ENCODE measurements at regions not wholly inside any gene's neighbourhood (a gene's known extent, or its start where the extent isn't known, plus 50 kb on each side); places are given as distances from the start of the nearest gene placed in this dataset.

- Histone ChIP-seq H3K4me1 (ENCODE audit: control insufficient read depth, insufficient read depth, low read length) (no peaks in the 10 kb centered on the region), H3K36me3 (ENCODE audit: control insufficient read depth in 2 of 2, insufficient read depth in 1 of 2, low read length in 2 of 2) (no peaks in the 10 kb centered on the region), H3K9me3 (ENCODE audit: control insufficient read depth, insufficient read depth, low read depth, low read length) (no peaks in the 10 kb centered on the region), H3K27ac (ENCODE audit: extremely low read depth, low read depth, low read length) (no peak overlapping the region), H3K4me3 (ENCODE audit: low read depth, low read length) (no peak overlapping the region)
- ChIA-PET CTCF (no interaction called here), POLR2A (no interaction called here)
- no peak for TF ChIP-seq ZNF701 (tag by site-specific recombination; IDR thresholded peaks at IDR 0.05)
- no peak for TF ChIP-seq ZBTB44 (tag by site-specific recombination; IDR thresholded peaks at IDR 0.05)
- TF ChIP-seq KLF16 (tag by site-specific recombination; IDR thresholded peaks at IDR 0.05): no peak
- TF ChIP-seq RBAK (tag by site-specific recombination; IDR thresholded peaks at IDR 0.05): no peak
- no peak for TF ChIP-seq ZSCAN30 (tag by site-specific recombination; IDR thresholded peaks at IDR 0.05)
- TF ChIP-seq ZNF639 (tag by site-specific recombination; IDR thresholded peaks at IDR 0.05): no peak
- no peak for TF ChIP-seq ZNF645 (tag by site-specific recombination; IDR thresholded peaks at IDR 0.05)
- no peak for TF ChIP-seq ZNF214 (tag by site-specific recombination; IDR thresholded peaks at IDR 0.05; ENCODE audit: borderline replicate concordance)
- TF ChIP-seq ZNF211 (tag by site-specific recombination; IDR thresholded peaks at IDR 0.05; ENCODE audit: low read depth): no peak
- TF ChIP-seq ZSCAN18 (tag by site-specific recombination; IDR thresholded peaks at IDR 0.05): no peak
- TF ChIP-seq ZFHX2 (tag by site-specific recombination; conservative IDR thresholded peaks at IDR 0.05): no peak
- no peak for TF ChIP-seq ZNF426 (tag by site-specific recombination; IDR thresholded peaks at IDR 0.05)
- no peak for TF ChIP-seq ZNF366 (tag by site-specific recombination; conservative IDR thresholded peaks at IDR 0.05)
- no peak for TF ChIP-seq ZNF692 (tag by site-specific recombination; IDR thresholded peaks at IDR 0.05)
- TF ChIP-seq ZNF19 (tag by site-specific recombination; IDR thresholded peaks at IDR 0.05; ENCODE audit: low read depth): no peak
These were observed 154.3 kb upstream of the BRINP1 start for GRCh38 chr9:119523508-119523907.

- ChIA-PET POLR2A (no interaction called here), CTCF (no interaction called here)
- no peaks in the 10 kb centered on the region for H3K9me3 ChIP-seq (ENCODE audit: control insufficient read depth, insufficient read depth, low read depth, low read length)
- TF ChIP-seq SP7 (tag by site-specific recombination; IDR thresholded peaks at IDR 0.05) (no peak), ZFP41 (tag by site-specific recombination; IDR thresholded peaks at IDR 0.05; ENCODE audit: borderline replicate concordance) (no peak), ZNF529 (tag by site-specific recombination; IDR thresholded peaks at IDR 0.05; ENCODE audit: insufficient replicate concordance) (no peak), ZNF366 (tag by site-specific recombination; conservative IDR thresholded peaks at IDR 0.05) (no peak), PRDM10 (tag by site-specific recombination; IDR thresholded peaks at IDR 0.05) (no peak), SP3 (tag by site-specific recombination; IDR thresholded peaks at IDR 0.05) (no peak), ZNF48 (tag by site-specific recombination; IDR thresholded peaks at IDR 0.05) (no peak), ZNF777 (tag by site-specific recombination; IDR thresholded peaks at IDR 0.05; ENCODE audit: borderline replicate concordance) (no peak), ZBTB7A (tag by site-specific recombination; IDR thresholded peaks at IDR 0.05; ENCODE audit: low read depth) (no peak)
These were observed 153.1 kb upstream of the BRINP1 start for GRCh38 chr9:119522381-119522780.

More at GRCh38 chr9:119522381-119522780, 153.1 kb upstream of the BRINP1 start:
- H3K27ac ChIP-seq (ENCODE audit: extremely low read depth, low read depth, low read length): no peak overlapping the region
- H3K36me3 ChIP-seq (ENCODE audit: control insufficient read depth in 2 of 2, insufficient read depth in 1 of 2, low read length in 2 of 2): no peaks in the 10 kb centered on the region
- H3K4me3 ChIP-seq (ENCODE audit: low read depth, low read length): no peak overlapping the region
- H3K4me1 ChIP-seq (ENCODE audit: control insufficient read depth, insufficient read depth, low read length): no peaks in the 10 kb centered on the region

Measured in HEK293 (cell line).